ENCODE measurements at regions not wholly inside any gene's neighbourhood (a gene's known extent, or its start where the extent isn't known, plus 50 kb on each side); places are given as distances from the start of the nearest gene placed in this dataset.

- TF ChIP-seq CUX1 (CRISPR knock-in tag; IDR thresholded peaks at IDR 0.05) (no peak), POLR3A (IDR thresholded peaks at IDR 0.05; ENCODE audit: borderline replicate concordance, extremely low read depth, insufficient read depth, insufficient read length) (no peak), LARP7 (IDR thresholded peaks at IDR 0.05) (no peak), RBM17 (IDR thresholded peaks at IDR 0.05; ENCODE audit: borderline replicate concordance, low read depth, low read length) (no peak), ZNF407 (IDR thresholded peaks at IDR 0.05; ENCODE audit: low read depth) (no peak), MEF2D (tag; conservative IDR thresholded peaks at IDR 0.05; ENCODE audit: low read depth) (no peak), GTF3C2 (IDR thresholded peaks at IDR 0.05; ENCODE audit: borderline replicate concordance, extremely low read depth, insufficient read length) (no peak), HDAC2 (IDR thresholded peaks at IDR 0.05) (no peak), SMC3 (conservative IDR thresholded peaks at IDR 0.05; ENCODE audit: insufficient read depth, low read depth, low read length) (peak; percentile 76)
These were observed 143.2 kb downstream of the BBOX1 start (continued) for GRCh38 chr11:27183672-27184457.

Data from K562 (cell line).